MM.1S (cell line): ENCODE measurements at regions not wholly inside any gene's neighbourhood (a gene's known extent, or its start where the extent isn't known, plus 50 kb on each side); places are given as distances from the start of the nearest gene placed in this dataset.

Experiments
- DNase-seq: peaks from one replicate; pipeline ENCODE4 v3.0.0-alpha.2; 2015
- H2AFZ ChIP-seq: fragments of 300-600 bp; sonication (generic); 2 replicates; pipeline ENCODE4 v1.6.0; 2016; ENCODE audit warnings: antibody characterized with exemption, low read length
- H3F3A ChIP-seq: fragments of 300-600 bp; sonication (generic); 2 replicates; pipeline ENCODE4 v1.6.1; 2016; ENCODE audit warnings: mild to moderate bottlenecking, antibody characterized with exemption, low read length, moderate library complexity, mixed read lengths; ENCODE audit not compliant: insufficient read depth
- H3K27ac ChIP-seq: fragments of 300-600 bp; sonication (generic); 2 replicates; pipeline ENCODE4 v1.5.1; 2016; ENCODE audit warnings: mild to moderate bottlenecking, low read length
- H3K27me3 ChIP-seq: fragments of 300-600 bp; sonication (generic); replicated peaks from 2 replicates; pipeline ENCODE4 v1.6.0; 2016; ENCODE audit warnings: low read length; ENCODE audit not compliant: insufficient read depth
- H3K36me3 ChIP-seq: fragments of 300-600 bp; sonication (generic); replicated peaks from 2 replicates; pipeline ENCODE4 v1.6.1; 2016; ENCODE audit warnings: mild to moderate bottlenecking, low read length, mixed read lengths; ENCODE audit not compliant: insufficient read depth
- H3K4me1 ChIP-seq: fragments of 300-600 bp; sonication (generic); 2 replicates; pipeline ENCODE4 v1.6.1; 2016; ENCODE audit warnings: low read length, mixed read lengths
- H3K4me2 ChIP-seq: fragments of 300-600 bp; sonication (generic); 2 replicates; pipeline ENCODE4 v1.6.0; 2016; ENCODE audit warnings: low read depth, low read length
- H3K4me3 ChIP-seq: fragments of 300-600 bp; sonication (generic); 2 replicates; pipeline ENCODE4 v1.5.1; 2016; ENCODE audit warnings: low read length, mixed read lengths
- H3K79me2 ChIP-seq: fragments of 300-600 bp; sonication (generic); 2 replicates; pipeline ENCODE4 v1.6.1; 2016; ENCODE audit warnings: mixed run types, low read length, mixed read lengths
- H3K9ac ChIP-seq: fragments of 300-600 bp; sonication (generic); 2 replicates; pipeline ENCODE4 v1.6.1; 2016; ENCODE audit warnings: low read length, mixed read lengths
- H3K9me2 ChIP-seq: fragments of 300-600 bp; sonication (generic); replicated peaks from 2 replicates; pipeline ENCODE4 v1.6.1; 2016; ENCODE audit warnings: mild to moderate bottlenecking, low read length, mixed read lengths; ENCODE audit not compliant: insufficient read depth
- H3K9me3 ChIP-seq: fragments of 300-600 bp; sonication (generic); replicated peaks from 2 replicates; pipeline ENCODE4 v1.6.1; 2016; ENCODE audit warnings: mild to moderate bottlenecking, low read length, mixed read lengths; ENCODE audit not compliant: insufficient read depth
- H4K20me1 ChIP-seq: fragments of 300-600 bp; sonication (generic); 2 replicates; pipeline ENCODE4 v1.6.1; 2016; ENCODE audit warnings: mild to moderate bottlenecking, low read length, moderate library complexity, mixed read lengths; ENCODE audit not compliant: insufficient read depth
- CTCF ChIP-seq: fragments of 300-600 bp; sonication (generic); IDR thresholded peaks from 2 replicates; pipeline ENCODE4 v1.5.1; 2016; ENCODE audit warnings: antibody characterized with exemption, low read length, mixed read lengths
- EZH2 ChIP-seq: fragments of 300-600 bp; sonication (generic); optimal IDR thresholded peaks from 2 replicates; pipeline ENCODE3; 2017; ENCODE audit warnings: low read depth, mild to moderate bottlenecking, antibody characterized with exemption, low read length, mixed read lengths
- EZH2phosphoT487 ChIP-seq: fragments of 300-600 bp; sonication (generic); IDR thresholded peaks from 2 replicates; pipeline ENCODE4 v1.6.1; 2018; ENCODE audit warnings: antibody characterized with exemption, low read length

DNA sequence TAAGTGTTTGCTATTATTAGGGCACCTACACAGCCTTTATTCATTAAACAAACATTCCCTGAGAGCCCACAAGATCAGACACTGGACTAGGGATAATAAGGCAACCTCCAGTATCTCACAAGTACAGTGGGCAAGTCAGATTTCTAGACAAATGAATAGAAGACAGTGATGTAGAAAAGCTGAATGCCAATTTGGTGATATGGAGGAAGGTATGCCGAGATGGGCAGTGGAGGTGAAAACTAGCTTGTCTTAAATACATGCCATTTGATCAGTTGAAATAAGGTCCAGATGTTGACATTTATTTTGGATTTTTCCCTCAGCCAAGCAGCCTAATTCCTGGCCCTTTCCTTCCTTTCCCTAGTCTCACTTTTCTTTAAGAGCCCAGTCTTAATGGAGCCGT lies 130.3 kb downstream of the RXFP2 start:
- no peaks in the 10 kb centered on the region for H3K9me2 ChIP-seq
- no peaks in the 10 kb centered on the region for H4K20me1 ChIP-seq
- no peak overlapping the region for H3K4me2 ChIP-seq
- H3K4me3 ChIP-seq = no peak overlapping the region
- H3K9me3 ChIP-seq = no peaks in the 10 kb centered on the region
- H3K36me3 ChIP-seq = no peaks in the 10 kb centered on the region
- DNase-seq = no peak
- H3K9ac ChIP-seq = no peak overlapping the region
- H3K79me2 ChIP-seq = no peaks in the 10 kb centered on the region
- TF ChIP-seq CTCF (no peak), EZH2 (no peak), EZH2phosphoT487 (no peak)
- H2AFZ ChIP-seq = no peak overlapping the region
- no peaks in the 10 kb centered on the region for H3K4me1 ChIP-seq
- H3F3A ChIP-seq = no peaks in the 10 kb centered on the region
- no peaks in the 10 kb centered on the region for H3K27me3 ChIP-seq
- no peak overlapping the region for H3K27ac ChIP-seq

DNA sequence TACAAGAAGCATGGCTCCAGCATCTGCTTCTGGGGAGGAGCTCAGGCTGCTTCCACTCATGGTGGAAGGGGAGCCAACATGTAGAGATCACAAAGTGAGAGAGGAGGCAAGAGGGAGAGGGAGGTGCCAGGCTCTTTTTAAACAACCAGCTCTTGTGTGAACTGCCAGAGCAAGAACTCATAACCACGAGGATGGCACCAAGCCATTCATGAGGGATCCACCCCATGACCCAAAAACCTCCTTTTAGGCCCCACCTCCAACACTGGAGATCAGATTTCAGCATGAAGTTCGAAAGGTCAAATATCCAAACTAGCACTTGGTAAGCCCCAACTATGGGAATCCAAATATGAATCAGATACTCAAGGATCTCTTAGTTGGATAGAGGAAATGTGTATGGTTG lies 131.2 kb downstream of the RXFP2 start:
- DNase-seq = no peak
- H3K27ac ChIP-seq = no peak overlapping the region
- no peaks in the 10 kb centered on the region for H3K9me2 ChIP-seq
- H3F3A ChIP-seq = no peaks in the 10 kb centered on the region
- no peak overlapping the region for H2AFZ ChIP-seq
- no peak overlapping the region for H3K9ac ChIP-seq
- TF ChIP-seq EZH2 (no peak), EZH2phosphoT487 (no peak), CTCF (no peak)
- no peak overlapping the region for H3K4me3 ChIP-seq
- no peak overlapping the region for H3K4me2 ChIP-seq
- no peaks in the 10 kb centered on the region for H3K36me3 ChIP-seq
- no peaks in the 10 kb centered on the region for H4K20me1 ChIP-seq
- no peaks in the 10 kb centered on the region for H3K9me3 ChIP-seq
- no peaks in the 10 kb centered on the region for H3K79me2 ChIP-seq
- no peaks in the 10 kb centered on the region for H3K4me1 ChIP-seq
- H3K27me3 ChIP-seq = no peaks in the 10 kb centered on the region

DNA sequence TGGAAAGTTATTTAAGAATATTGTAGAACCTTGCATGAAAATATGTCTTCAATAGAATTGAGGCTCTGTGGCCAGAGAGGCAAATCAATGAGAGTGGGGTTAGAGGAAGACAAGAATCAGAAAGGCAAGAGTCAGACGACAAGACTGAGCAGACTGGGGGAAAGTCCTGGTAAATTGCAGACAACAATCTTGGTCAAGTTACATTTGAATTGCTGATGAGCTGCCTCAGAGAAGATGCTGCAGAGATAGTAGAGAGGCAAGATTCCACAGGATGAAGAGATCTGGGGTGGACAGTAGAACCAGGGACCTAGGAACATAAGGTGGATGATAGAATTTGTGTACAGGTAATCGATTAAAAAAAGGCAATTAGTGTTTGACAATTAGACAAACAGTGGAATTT lies 133.8 kb downstream of the RXFP2 start:
- H3K4me3 ChIP-seq = no peak overlapping the region
- no peaks in the 10 kb centered on the region for H3K79me2 ChIP-seq
- no peaks in the 10 kb centered on the region for H3K9me3 ChIP-seq
- H2AFZ ChIP-seq = no peak overlapping the region
- H3K4me1 ChIP-seq = no peaks in the 10 kb centered on the region
- DNase-seq = no peak
- no peak overlapping the region for H3K9ac ChIP-seq
- no peaks in the 10 kb centered on the region for H3F3A ChIP-seq
- no peaks in the 10 kb centered on the region for H3K9me2 ChIP-seq
- no peaks in the 10 kb centered on the region for H3K27me3 ChIP-seq
- H3K27ac ChIP-seq = no peak overlapping the region
- H3K4me2 ChIP-seq = no peak overlapping the region
- H4K20me1 ChIP-seq = no peaks in the 10 kb centered on the region
- TF ChIP-seq EZH2phosphoT487 = no peak
- TF ChIP-seq CTCF = no peak
- no peak for TF ChIP-seq EZH2
- H3K36me3 ChIP-seq = no peaks in the 10 kb centered on the region
